ENCODE measurements at regions not wholly inside any gene's neighbourhood (a gene's known extent, or its start where the extent isn't known, plus 50 kb on each side); places are given as distances from the start of the nearest gene placed in this dataset.

- Mint-ChIP-seq H3K36me3 (ENCODE audit: low read depth, unreplicated experiment) (no peaks in the 10 kb centered on the region), H3K9me3 (ENCODE audit: unreplicated experiment) (peaks cover 4% of the 10 kb centered on the region), H3K4me3 (ENCODE audit: unreplicated experiment) (no peak overlapping the region), H3K27me3 (ENCODE audit: low read depth, unreplicated experiment) (no peaks in the 10 kb centered on the region), H3K27ac (ENCODE audit: unreplicated experiment) (no peak overlapping the region), H3K4me1 (ENCODE audit: low read depth, unreplicated experiment) (no peaks in the 10 kb centered on the region)
- Histone ChIP-seq H3K27ac (ENCODE audit: low read depth, low read length) (no peak overlapping the region), H3K4me1 (ENCODE audit: insufficient read depth, low read length) (no peaks in the 10 kb centered on the region), H3K27me3 (ENCODE audit: insufficient read depth, low read length) (no peaks in the 10 kb centered on the region), H2AFZ (ENCODE audit: low read depth, low read length) (no peak overlapping the region), H3K79me2 (ENCODE audit: insufficient read depth, low read length) (no peaks in the 10 kb centered on the region), H3K4me2 (ENCODE audit: low read length) (no peak overlapping the region), H3K9me3 (ENCODE audit: insufficient read depth, low read depth, low read length) (no peaks in the 10 kb centered on the region), H4K20me1 (ENCODE audit: insufficient read depth, low read length) (no peaks in the 10 kb centered on the region), H3K36me3 (ENCODE audit: insufficient read depth, low read length) (no peaks in the 10 kb centered on the region), H3K4me3 (ENCODE audit: insufficient read depth, low read depth, low read length) (no peak overlapping the region), H3K9ac (ENCODE audit: low read length) (no peak overlapping the region)
- FAIRE-seq: no peak
- no peak for TF ChIP-seq EZH2 (IDR thresholded peaks at IDR 0.05; ENCODE audit: insufficient read depth, low read length)
- no peak for TF ChIP-seq CTCF (IDR thresholded peaks at IDR 0.05; ENCODE audit: insufficient read depth, low read depth, low read length)
- DNase-seq (ENCODE audit: low read depth): no peak
These were observed 824.6 kb upstream of the SEMA6D start for GRCh38 chr15:46892621-46893160.

GRCh38 chr15:46894644-46895043, 822.7 kb upstream of the SEMA6D start:
- no peaks in the 10 kb centered on the region for H3K27me3 Mint-ChIP-seq (ENCODE audit: low read depth, unreplicated experiment)
- H3K27ac ChIP-seq (ENCODE audit: low read depth, low read length): no peak overlapping the region
- no peaks in the 10 kb centered on the region for H3K4me1 Mint-ChIP-seq (ENCODE audit: low read depth, unreplicated experiment)
- H4K20me1 ChIP-seq (ENCODE audit: insufficient read depth, low read length): no peaks in the 10 kb centered on the region
- H3K4me3 Mint-ChIP-seq (ENCODE audit: unreplicated experiment): no peak overlapping the region
- no peak overlapping the region for H3K9ac ChIP-seq (ENCODE audit: low read length)
- no peak overlapping the region for H3K4me2 ChIP-seq (ENCODE audit: low read length)
- H3K4me3 ChIP-seq (ENCODE audit: insufficient read depth, low read depth, low read length): no peak overlapping the region
- no peak overlapping the region for H3K27ac Mint-ChIP-seq (ENCODE audit: unreplicated experiment)
- no peaks in the 10 kb centered on the region for H3K27me3 ChIP-seq (ENCODE audit: insufficient read depth, low read length)
- peaks cover 4% of the 10 kb centered on the region for H3K9me3 Mint-ChIP-seq (ENCODE audit: unreplicated experiment)
- H3K36me3 Mint-ChIP-seq (ENCODE audit: low read depth, unreplicated experiment): no peaks in the 10 kb centered on the region
- H3K9me3 ChIP-seq (ENCODE audit: insufficient read depth, low read depth, low read length): no peaks in the 10 kb centered on the region
- no peak for FAIRE-seq
- no peaks in the 10 kb centered on the region for H3K36me3 ChIP-seq (ENCODE audit: insufficient read depth, low read length)
- no peak overlapping the region for H2AFZ ChIP-seq (ENCODE audit: low read depth, low read length)
- no peaks in the 10 kb centered on the region for H3K4me1 ChIP-seq (ENCODE audit: insufficient read depth, low read length)
- TF ChIP-seq EZH2 (IDR thresholded peaks at IDR 0.05; ENCODE audit: insufficient read depth, low read length): no peak
- no peak for TF ChIP-seq CTCF (IDR thresholded peaks at IDR 0.05; ENCODE audit: insufficient read depth, low read depth, low read length)
- no peaks in the 10 kb centered on the region for H3K79me2 ChIP-seq (ENCODE audit: insufficient read depth, low read length)
- DNase-seq (ENCODE audit: low read depth): no peak

- DNase-seq (ENCODE audit: low read depth) (no peak), FAIRE-seq (no peak)
- H3K9ac ChIP-seq (ENCODE audit: low read length): no peak overlapping the region
- H3K4me3 Mint-ChIP-seq (ENCODE audit: unreplicated experiment): no peak overlapping the region
- no peaks in the 10 kb centered on the region for H3K4me1 Mint-ChIP-seq (ENCODE audit: low read depth, unreplicated experiment)
- H3K4me3 ChIP-seq (ENCODE audit: insufficient read depth, low read depth, low read length): no peak overlapping the region
- H3K79me2 ChIP-seq (ENCODE audit: insufficient read depth, low read length): no peaks in the 10 kb centered on the region
- H2AFZ ChIP-seq (ENCODE audit: low read depth, low read length): no peak overlapping the region
- H3K27ac ChIP-seq (ENCODE audit: low read depth, low read length): no peak overlapping the region
- H3K9me3 ChIP-seq (ENCODE audit: insufficient read depth, low read depth, low read length): no peaks in the 10 kb centered on the region
- no peaks in the 10 kb centered on the region for H3K36me3 ChIP-seq (ENCODE audit: insufficient read depth, low read length)
- H3K27ac Mint-ChIP-seq (ENCODE audit: unreplicated experiment): no peak overlapping the region
- H4K20me1 ChIP-seq (ENCODE audit: insufficient read depth, low read length): no peaks in the 10 kb centered on the region
- no peak overlapping the region for H3K4me2 ChIP-seq (ENCODE audit: low read length)
- no peaks in the 10 kb centered on the region for H3K36me3 Mint-ChIP-seq (ENCODE audit: low read depth, unreplicated experiment)
- TF ChIP-seq CTCF (IDR thresholded peaks at IDR 0.05; ENCODE audit: insufficient read depth, low read depth, low read length): no peak
- no peak for TF ChIP-seq EZH2 (IDR thresholded peaks at IDR 0.05; ENCODE audit: insufficient read depth, low read length)
- no peaks in the 10 kb centered on the region for H3K27me3 Mint-ChIP-seq (ENCODE audit: low read depth, unreplicated experiment)
- H3K9me3 Mint-ChIP-seq (ENCODE audit: unreplicated experiment): peaks cover 6% of the 10 kb centered on the region
- no peaks in the 10 kb centered on the region for H3K4me1 ChIP-seq (ENCODE audit: insufficient read depth, low read length)
- no peaks in the 10 kb centered on the region for H3K27me3 ChIP-seq (ENCODE audit: insufficient read depth, low read length)
These were observed 820.0 kb upstream of the SEMA6D start for GRCh38 chr15:46897266-46897665.

Measured in astrocyte (in vitro differentiated cells and primary cell).